PC-3 (cell line): ENCODE measurements at regions not wholly inside any gene's neighbourhood (a gene's known extent, or its start where the extent isn't known, plus 50 kb on each side); places are given as distances from the start of the nearest gene placed in this dataset.

Source experiments
- ATAC-seq: fragments of 200-7000 bp; cut with Tn5 transposase; 2 replicates; pipeline ENCODE4 v1.9.1; 2020; ENCODE audit warnings: mild to moderate bottlenecking, moderate library complexity
- BruUV-seq: library from RNA; stranded (reverse); fragments of 400-500 nt; replicated peaks from 2 replicates; lab custom pipeline; 2021; lab: Mats Ljungman, UMichigan
- CTCF ChIA-PET: fragments of 300-600 bp; sonication (Branson Sonifier 250); formaldehyde crosslinking; loops from one replicate; lab custom pipeline; 2022; ENCODE audit warnings: antibody characterized with exemption; lab: Charles Lee
- POLR2A ChIA-PET: fragments of 300-600 bp; sonication (Branson Sonifier 250); formaldehyde crosslinking; loops from one replicate; lab custom pipeline; 2022; ENCODE audit warnings: antibody characterized with exemption; ENCODE audit not compliant: unreplicated experiment; lab: Charles Lee
- DNase-seq: peaks from one replicate; pipeline ENCODE4 v3.0.0-alpha.2; 2015
- H2AFZ ChIP-seq: fragments of 300-600 bp; sonication (generic); 2 replicates; pipeline ENCODE4 v1.6.0; 2016; ENCODE audit warnings: antibody characterized with exemption, low read length
- H3F3A ChIP-seq: fragments of 300-600 bp; sonication (generic); one replicate; pipeline ENCODE4 v1.6.0; 2017; ENCODE audit warnings: antibody characterized with exemption, low read length, control low read depth, mild to moderate bottlenecking; ENCODE audit not compliant: unreplicated experiment
- H3K27ac ChIP-seq: fragments of 300-600 bp; sonication (generic); 2 replicates; pipeline ENCODE4 v1.5.1; 2016; ENCODE audit warnings: mild to moderate bottlenecking, low read length
- H3K27me3 ChIP-seq: fragments of 300-600 bp; sonication (generic); 2 replicates; pipeline ENCODE4 v1.6.1; 2016; ENCODE audit warnings: low read length, mixed read lengths
- H3K36me3 ChIP-seq: fragments of 300-600 bp; sonication (generic); 2 replicates; pipeline ENCODE4 v1.6.1; 2016; ENCODE audit warnings: low read depth, mixed run types, low read length, mixed read lengths
- H3K4me1 ChIP-seq: fragments of 300-600 bp; sonication (generic); 2 replicates; pipeline ENCODE4 v1.5.1; 2016; ENCODE audit warnings: low read length; ENCODE audit not compliant: insufficient read depth
- H3K4me2 ChIP-seq: fragments of 300-600 bp; sonication (generic); 2 replicates; pipeline ENCODE4 v1.6.0; 2016; ENCODE audit warnings: low read length
- H3K4me3 ChIP-seq: fragments of 300-600 bp; sonication (generic); 2 replicates; pipeline ENCODE4 v1.5.1; 2016; ENCODE audit warnings: mild to moderate bottlenecking, low read length, mixed read lengths
- H3K79me2 ChIP-seq: fragments of 300-600 bp; sonication (generic); 2 replicates; pipeline ENCODE4 v1.6.1; 2017; ENCODE audit warnings: low read length, mixed read lengths
- H3K9ac ChIP-seq: fragments of 300-600 bp; sonication (generic); 2 replicates; pipeline ENCODE4 v1.6.0; 2016; ENCODE audit warnings: mild to moderate bottlenecking, low read length
- H3K9me2 ChIP-seq: fragments of 300-600 bp; sonication (generic); replicated peaks from 2 replicates; pipeline ENCODE4 v1.6.1; 2016; ENCODE audit warnings: mixed run types, low read length, mixed read lengths
- H3K9me3 ChIP-seq: fragments of 300-600 bp; sonication (generic); 2 replicates; pipeline ENCODE4 v1.6.1; 2016; ENCODE audit warnings: low read length, mixed read lengths
- H4K20me1 ChIP-seq: fragments of 300-600 bp; sonication (generic); 2 replicates; pipeline ENCODE4 v1.6.1; 2016; ENCODE audit warnings: low read length, mixed read lengths
- CTCF ChIP-seq: fragments of 300-600 bp; sonication (generic); conservative IDR thresholded peaks from 2 replicates; pipeline ENCODE4 v1.5.1; 2017; ENCODE audit warnings: antibody characterized with exemption, low read depth, mild to moderate bottlenecking, low read length
- EZH2 ChIP-seq: fragments of 300-600 bp; sonication (generic); IDR thresholded peaks from one replicate; pipeline ENCODE4 v1.6.1; 2017; ENCODE audit warnings: antibody characterized with exemption, mild to moderate bottlenecking, low read length; ENCODE audit not compliant: unreplicated experiment
- EZH2phosphoT487 ChIP-seq: fragments of 300-600 bp; sonication (generic); IDR thresholded peaks from 2 replicates; pipeline ENCODE4 v1.6.1; 2018; ENCODE audit warnings: mild to moderate bottlenecking, antibody characterized with exemption, low read length, borderline replicate concordance
- intact Hi-C: fragments of 100-400 bp; cut with micrococcal nuclease; formaldehyde crosslinking; loops from 2 replicates; pipeline ENCODE4 v1.9.0; 2023

- no peaks in the 10 kb centered on the region for H3F3A ChIP-seq
- no peaks in the 10 kb centered on the region for H3K9me3 ChIP-seq
- no peak for ATAC-seq
- DNase-seq: no peak
- no peaks in the 10 kb centered on the region for H3K36me3 ChIP-seq
- no peaks in the 10 kb centered on the region for H4K20me1 ChIP-seq
- H3K4me3 ChIP-seq: no peak overlapping the region
- intact Hi-C loops: no loop called here
- CTCF ChIA-PET: no interaction called here
- TF ChIP-seq CTCF: no peak
- no peak for TF ChIP-seq EZH2phosphoT487
- TF ChIP-seq EZH2: no peak
- POLR2A ChIA-PET: no interaction called here
- no peaks in the 10 kb centered on the region for H3K27me3 ChIP-seq
- H3K4me2 ChIP-seq: no peak overlapping the region
- H3K79me2 ChIP-seq: no peaks in the 10 kb centered on the region
- H2AFZ ChIP-seq: no peak overlapping the region
- H3K9ac ChIP-seq: no peak overlapping the region
- no peaks in the 10 kb centered on the region for H3K4me1 ChIP-seq
- BruUV-seq: no TSS peak
- H3K9me2 ChIP-seq: no peaks in the 10 kb centered on the region
- H3K27ac ChIP-seq: no peak overlapping the region
These were observed 72.6 kb upstream of the SERTM1 start for GRCh38 chr13:36601186-36601585.

- no peaks in the 10 kb centered on the region for H3K9me2 ChIP-seq
- H3K27me3 ChIP-seq: no peaks in the 10 kb centered on the region
- H3F3A ChIP-seq: no peaks in the 10 kb centered on the region
- H3K27ac ChIP-seq: no peak overlapping the region
- no peak for TF ChIP-seq EZH2
- TF ChIP-seq CTCF: no peak
- no peak for TF ChIP-seq EZH2phosphoT487
- no peak for ATAC-seq
- no peak for DNase-seq
- ChIA-PET CTCF (no interaction called here), POLR2A (no interaction called here)
- no peaks in the 10 kb centered on the region for H3K79me2 ChIP-seq
- BruUV-seq: no TSS peak
- no peaks in the 10 kb centered on the region for H3K9me3 ChIP-seq
- no peak overlapping the region for H2AFZ ChIP-seq
- H3K4me3 ChIP-seq: no peak overlapping the region
- no peaks in the 10 kb centered on the region for H3K36me3 ChIP-seq
- intact Hi-C loops: no loop called here
- no peaks in the 10 kb centered on the region for H4K20me1 ChIP-seq
- no peaks in the 10 kb centered on the region for H3K4me1 ChIP-seq
- H3K9ac ChIP-seq: no peak overlapping the region
- H3K4me2 ChIP-seq: no peak overlapping the region
These were observed 67.8 kb upstream of the SERTM1 start for GRCh38 chr13:36606060-36606459.

GRCh38 chr13:36608474-36608873, 65.3 kb upstream of the SERTM1 start:
- Histone ChIP-seq H3K9ac (no peak overlapping the region), H3K4me2 (no peak overlapping the region), H3K4me1 (no peaks in the 10 kb centered on the region), H3K9me2 (no peaks in the 10 kb centered on the region), H3K36me3 (no peaks in the 10 kb centered on the region), H4K20me1 (no peaks in the 10 kb centered on the region), H3K27me3 (no peaks in the 10 kb centered on the region; the same call in 1 of the 2 replicates), H3F3A (no peaks in the 10 kb centered on the region), H3K9me3 (no peaks in the 10 kb centered on the region), H3K79me2 (no peaks in the 10 kb centered on the region), H3K4me3 (no peak overlapping the region), H2AFZ (no peak overlapping the region), H3K27ac (no peak overlapping the region)
- POLR2A ChIA-PET: no interaction called here
- BruUV-seq: no TSS peak
- ATAC-seq (no peak), DNase-seq (no peak)
- TF ChIP-seq EZH2 (no peak), CTCF (no peak), EZH2phosphoT487 (no peak)
- CTCF ChIA-PET: no interaction called here
- intact Hi-C loops: no loop called here
